GM12878 (cell line): ENCODE measurements at regions not wholly inside any gene's neighbourhood (a gene's known extent, or its start where the extent isn't known, plus 50 kb on each side); places are given as distances from the start of the nearest gene placed in this dataset.

Source experiments
- ATAC-seq: fragments of 200-7000 bp; cut with Tn5 transposase; 3 replicates; pipeline ENCODE4 v1.9.1; 2020; ENCODE audit warnings: mild to moderate bottlenecking, moderate library complexity
- BruUV-seq: library from RNA; stranded (reverse); fragments of 400-500 nt; replicated peaks from 2 replicates; lab custom pipeline; 2021; lab: Mats Ljungman, UMichigan
- CTCF ChIA-PET: fragments of 300-600 bp; sonication (Branson Sonifier 250); formaldehyde crosslinking; extraction: SDS; loops from one replicate; lab custom pipeline; 2021; ENCODE audit warnings: inconsistent platforms; lab: Yijun Ruan, JAX
- POLR2A ChIA-PET: fragments of 350-600 bp; formaldehyde crosslinking; extraction: SDS; loops from one replicate; lab custom pipeline; 2021; ENCODE audit warnings: inconsistent platforms; lab: Charles Lee
- RAD21 ChIA-PET: fragments of 300-600 bp; sonication (Branson Sonifier 250); formaldehyde crosslinking; loops from one replicate; lab custom pipeline; 2023; ENCODE audit warnings: antibody characterized with exemption; ENCODE audit not compliant: unreplicated experiment; lab: Charles Lee
- SMC1A ChIA-PET: fragments of 300-600 bp; sonication (Branson Sonifier 250); formaldehyde crosslinking; loops from one replicate; lab custom pipeline; 2023; ENCODE audit not compliant: unreplicated experiment, uncharacterized antibody; lab: Charles Lee
- DNase-seq: peaks from one replicate; pipeline ENCODE4 v3.0.0-alpha.2; 2011; ENCODE audit warnings: low read depth, low spot score
- FAIRE-seq: peaks from 3 replicates; lab custom pipeline; 2011; peaks lifted over from hg19 to GRCh38; lab: Jason Lieb, UNC
- H2AFZ ChIP-seq: 2 replicates; pipeline ENCODE4 v1.6.0; 2011; ENCODE audit warnings: low read depth, low read length, control low read depth; ENCODE audit not compliant: control insufficient read depth
- H3K27ac ChIP-seq: 2 replicates; pipeline ENCODE4 v1.5.1; 2011; ENCODE audit warnings: control low read depth; ENCODE audit not compliant: control insufficient read depth, insufficient read depth
- H3K27me3 ChIP-seq, 2 experiments: replicated peaks in 1 of 2; 2 replicates each; pipeline versions ENCODE4 v1.6.0 to v1.6.1; 2011; ENCODE audit warnings: low read length in 1 of 2; ENCODE audit not compliant: control insufficient read depth in 2 of 2, insufficient read depth in 2 of 2
- H3K36me3 ChIP-seq, 2 experiments: 2 replicates each; pipeline ENCODE4 v1.5.1; 2011; ENCODE audit warnings: low read length in 1 of 2; ENCODE audit not compliant: control insufficient read depth in 2 of 2, insufficient read depth in 2 of 2
- H3K4me1 ChIP-seq: 2 replicates; pipeline ENCODE4 v1.6.1; 2011; ENCODE audit warnings: mild to moderate bottlenecking, low read length, moderate library complexity, mixed read lengths; ENCODE audit not compliant: control insufficient read depth, insufficient read depth
- H3K4me2 ChIP-seq: 2 replicates; pipeline ENCODE4 v1.6.0; 2011; ENCODE audit warnings: control low read depth; ENCODE audit not compliant: control insufficient read depth, insufficient read depth
- H3K4me3 ChIP-seq: fragments of 200-600 bp; sonication (generic); 2 replicates; pipeline ENCODE4 v1.5.1; 2016
- H3K79me2 ChIP-seq: 2 replicates; pipeline ENCODE4 v1.6.0; 2011; ENCODE audit warnings: low read length; ENCODE audit not compliant: control insufficient read depth, insufficient read depth
- H3K9ac ChIP-seq: 2 replicates; pipeline ENCODE4 v1.8.0; 2011; ENCODE audit warnings: low read length, control low read depth, mixed read lengths; ENCODE audit not compliant: control insufficient read depth, insufficient read depth
- H3K9me3 ChIP-seq: replicated peaks from 3 replicates; pipeline ENCODE4 v1.5.1; 2011; ENCODE audit warnings: mild to moderate bottlenecking, low read length; ENCODE audit not compliant: control insufficient read depth, insufficient read depth
- H4K20me1 ChIP-seq: 2 replicates; pipeline ENCODE4 v1.6.0; 2011; ENCODE audit not compliant: control insufficient read depth, insufficient read depth
- EED ChIP-seq: sonication (generic); IDR thresholded peaks from 2 replicates; pipeline ENCODE4 v1.6.1; 2016; ENCODE audit warnings: antibody characterized with exemption, low read depth
- ETV6 ChIP-seq, 2 experiments: fragments of 450-650 bp in 1 of 2; IDR thresholded peaks in 1 of 2; conservative IDR thresholded peaks in 1 of 2; 2 replicates each; pipeline ENCODE4 v1.6.1; 2014; ENCODE audit warnings: antibody characterized with exemption in 1 of 2, borderline replicate concordance in 1 of 2, low read depth in 1 of 2, mild to moderate bottlenecking in 1 of 2, moderate library complexity in 1 of 2
- KAT2A ChIP-seq: conservative IDR thresholded peaks from 2 replicates; pipeline ENCODE4 v1.6.1; 2011; ENCODE audit warnings: low read depth, low read length; ENCODE audit not compliant: control insufficient read depth
- LARP7 ChIP-seq: fragments of 450-650 bp; IDR thresholded peaks from 2 replicates; pipeline ENCODE4 v1.6.1; 2017; ENCODE audit warnings: mild to moderate bottlenecking
- MEF2A ChIP-seq: IDR thresholded peaks from 2 replicates; pipeline ENCODE4 v1.6.1; 2011; ENCODE audit warnings: low read depth, mild to moderate bottlenecking, low read length, moderate library complexity; ENCODE audit not compliant: insufficient read depth
- MTA2 ChIP-seq: fragments of 450-650 bp; IDR thresholded peaks from 2 replicates; pipeline ENCODE4 v1.6.1; 2016; ENCODE audit warnings: low read depth, mild to moderate bottlenecking, moderate library complexity
- NBN ChIP-seq: fragments of 450-650 bp; IDR thresholded peaks from 2 replicates; pipeline ENCODE4 v1.6.1; 2016
- POLR2A ChIP-seq: IDR thresholded peaks from 2 replicates; pipeline ENCODE4 v1.6.1; 2011; ENCODE audit warnings: low read depth, mild to moderate bottlenecking, low read length
- POLR2AphosphoS5 ChIP-seq: IDR thresholded peaks from 2 replicates; pipeline ENCODE4 v1.6.1; 2011; ENCODE audit warnings: mild to moderate bottlenecking, low read length, inconsistent platforms
- SMAD1 ChIP-seq: fragments of 450-650 bp; IDR thresholded peaks from 2 replicates; pipeline ENCODE4 v1.6.1; 2018; ENCODE audit warnings: mild to moderate bottlenecking, low read depth; ENCODE audit not compliant: partially characterized antibody
- YBX1 ChIP-seq: fragments of 450-650 bp; IDR thresholded peaks from 2 replicates; pipeline ENCODE4 v1.6.1; 2016; ENCODE audit warnings: antibody characterized with exemption
- WGBS: methylation state at CpG from one replicate; pipeline ENCODE4 v1.1.6; 2016; ENCODE audit warnings: low lambda C conversion rate; ENCODE audit not compliant: insufficient replicate concordance, insufficient coverage; ENCODE audit errors: missing lambda C conversion rate; 5-methylcytosine and 5-hydroxymethylcytosine counted together
- in situ Hi-C: fragments of 300-500 bp; cut with MboI; formaldehyde crosslinking; loops from 9 replicates; pipeline ENCODE4 v1.14.3; 2018; ENCODE audit warnings: mixed read lengths
- intact Hi-C: fragments of 100-400 bp; cut with micrococcal nuclease; formaldehyde crosslinking; loops from one replicate; pipeline ENCODE4 v1.14.2; 2022; ENCODE audit not compliant: unreplicated experiment
- TF ChIP-seq, protein P1 (sequence below): fragments of 450-650 bp; IDR thresholded peaks from 2 replicates; pipeline ENCODE4 v1.6.1; 2017; ENCODE audit warnings: low read depth, mild to moderate bottlenecking, moderate library complexity
- TF ChIP-seq, protein P2 (sequence below): IDR thresholded peaks from 2 replicates; pipeline ENCODE4 v1.6.1; 2012; ENCODE audit warnings: improper control_type of control experiment, low read depth, low read length; ENCODE audit not compliant: insufficient replicate concordance
- TF ChIP-seq, protein P3 (sequence below): fragments of 450-650 bp; IDR thresholded peaks from 2 replicates; pipeline ENCODE4 v1.6.1; 2016; ENCODE audit warnings: mild to moderate bottlenecking
- TF ChIP-seq, protein P4 (sequence below): fragments of 150-350 bp; IDR thresholded peaks from 2 replicates; pipeline ENCODE4 v1.6.1; 2016; ENCODE audit warnings: low read depth, low read length

DNA sequence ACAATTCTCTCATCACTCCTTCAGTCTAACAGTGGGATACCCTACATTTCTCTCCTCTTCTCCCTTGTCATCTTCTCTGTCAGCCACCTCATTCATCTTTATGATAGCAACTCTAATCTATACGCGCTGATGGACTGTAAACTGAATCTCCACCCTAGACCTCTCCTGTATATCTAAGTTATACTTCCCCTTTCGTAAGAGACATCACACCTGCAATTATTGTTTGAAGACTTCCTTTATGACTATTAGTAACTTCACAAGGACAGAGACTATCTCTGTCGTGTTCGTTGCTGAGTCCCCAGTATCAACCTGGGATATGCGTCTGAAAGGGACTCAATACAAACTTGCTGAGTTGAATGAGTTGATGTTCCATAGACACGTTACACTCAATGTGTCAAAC is 263.2 kb downstream of the IRS1 start:
- ChIA-PET CTCF (no interaction called here), RAD21 (no interaction called here), SMC1A (no interaction called here), POLR2A (interaction anchor here (0.6 kb wide), 1 partner anchor 262 kb away, joined by 4 read pairs; no protein-coding TSS in a partner anchor)
- Histone ChIP-seq H3K9ac (no peak overlapping the region), H4K20me1 (no peaks in the 10 kb centered on the region), H3K4me3 (no peak overlapping the region), H2AFZ (no peak overlapping the region), H3K9me3 (no peaks in the 10 kb centered on the region), H3K79me2 (no peaks in the 10 kb centered on the region), H3K36me3 (no peaks in the 10 kb centered on the region), H3K27me3 (no peaks in the 10 kb centered on the region), H3K4me2 (no peak overlapping the region), H3K4me1 (no peaks in the 10 kb centered on the region), H3K27ac (no peak overlapping the region)
- BruUV-seq: no TSS peak
- intact Hi-C loops: no loop called here
- in situ Hi-C loops: no loop called here
- WGBS: 46% methylated on average over 7 of the region's 7 CpGs
- DNase-seq (no peak), ATAC-seq (no peak), FAIRE-seq (no peak)
- TF ChIP-seq POLR2A: no peak
- no peak for TF ChIP-seq SMAD1
- TF ChIP-seq NBN: no peak
- no peak for TF ChIP-seq MEF2A
- no peak for TF ChIP-seq LARP7
- TF ChIP-seq, protein P1, sequence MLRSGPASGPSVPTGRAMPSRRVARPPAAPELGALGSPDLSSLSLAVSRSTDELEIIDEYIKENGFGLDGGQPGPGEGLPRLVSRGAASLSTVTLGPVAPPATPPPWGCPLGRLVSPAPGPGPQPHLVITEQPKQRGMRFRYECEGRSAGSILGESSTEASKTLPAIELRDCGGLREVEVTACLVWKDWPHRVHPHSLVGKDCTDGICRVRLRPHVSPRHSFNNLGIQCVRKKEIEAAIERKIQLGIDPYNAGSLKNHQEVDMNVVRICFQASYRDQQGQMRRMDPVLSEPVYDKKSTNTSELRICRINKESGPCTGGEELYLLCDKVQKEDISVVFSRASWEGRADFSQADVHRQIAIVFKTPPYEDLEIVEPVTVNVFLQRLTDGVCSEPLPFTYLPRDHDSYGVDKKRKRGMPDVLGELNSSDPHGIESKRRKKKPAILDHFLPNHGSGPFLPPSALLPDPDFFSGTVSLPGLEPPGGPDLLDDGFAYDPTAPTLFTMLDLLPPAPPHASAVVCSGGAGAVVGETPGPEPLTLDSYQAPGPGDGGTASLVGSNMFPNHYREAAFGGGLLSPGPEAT: no peak
- TF ChIP-seq, protein P2, sequence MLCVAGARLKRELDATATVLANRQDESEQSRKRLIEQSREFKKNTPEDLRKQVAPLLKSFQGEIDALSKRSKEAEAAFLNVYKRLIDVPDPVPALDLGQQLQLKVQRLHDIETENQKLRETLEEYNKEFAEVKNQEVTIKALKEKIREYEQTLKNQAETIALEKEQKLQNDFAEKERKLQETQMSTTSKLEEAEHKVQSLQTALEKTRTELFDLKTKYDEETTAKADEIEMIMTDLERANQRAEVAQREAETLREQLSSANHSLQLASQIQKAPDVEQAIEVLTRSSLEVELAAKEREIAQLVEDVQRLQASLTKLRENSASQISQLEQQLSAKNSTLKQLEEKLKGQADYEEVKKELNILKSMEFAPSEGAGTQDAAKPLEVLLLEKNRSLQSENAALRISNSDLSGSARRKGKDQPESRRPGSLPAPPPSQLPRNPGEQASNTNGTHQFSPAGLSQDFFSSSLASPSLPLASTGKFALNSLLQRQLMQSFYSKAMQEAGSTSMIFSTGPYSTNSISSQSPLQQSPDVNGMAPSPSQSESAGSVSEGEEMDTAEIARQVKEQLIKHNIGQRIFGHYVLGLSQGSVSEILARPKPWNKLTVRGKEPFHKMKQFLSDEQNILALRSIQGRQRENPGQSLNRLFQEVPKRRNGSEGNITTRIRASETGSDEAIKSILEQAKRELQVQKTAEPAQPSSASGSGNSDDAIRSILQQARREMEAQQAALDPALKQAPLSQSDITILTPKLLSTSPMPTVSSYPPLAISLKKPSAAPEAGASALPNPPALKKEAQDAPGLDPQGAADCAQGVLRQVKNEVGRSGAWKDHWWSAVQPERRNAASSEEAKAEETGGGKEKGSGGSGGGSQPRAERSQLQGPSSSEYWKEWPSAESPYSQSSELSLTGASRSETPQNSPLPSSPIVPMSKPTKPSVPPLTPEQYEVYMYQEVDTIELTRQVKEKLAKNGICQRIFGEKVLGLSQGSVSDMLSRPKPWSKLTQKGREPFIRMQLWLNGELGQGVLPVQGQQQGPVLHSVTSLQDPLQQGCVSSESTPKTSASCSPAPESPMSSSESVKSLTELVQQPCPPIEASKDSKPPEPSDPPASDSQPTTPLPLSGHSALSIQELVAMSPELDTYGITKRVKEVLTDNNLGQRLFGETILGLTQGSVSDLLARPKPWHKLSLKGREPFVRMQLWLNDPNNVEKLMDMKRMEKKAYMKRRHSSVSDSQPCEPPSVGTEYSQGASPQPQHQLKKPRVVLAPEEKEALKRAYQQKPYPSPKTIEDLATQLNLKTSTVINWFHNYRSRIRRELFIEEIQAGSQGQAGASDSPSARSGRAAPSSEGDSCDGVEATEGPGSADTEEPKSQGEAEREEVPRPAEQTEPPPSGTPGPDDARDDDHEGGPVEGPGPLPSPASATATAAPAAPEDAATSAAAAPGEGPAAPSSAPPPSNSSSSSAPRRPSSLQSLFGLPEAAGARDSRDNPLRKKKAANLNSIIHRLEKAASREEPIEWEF: no peak
- no peak for TF ChIP-seq YBX1
- no peak for TF ChIP-seq KAT2A
- TF ChIP-seq, protein P3, sequence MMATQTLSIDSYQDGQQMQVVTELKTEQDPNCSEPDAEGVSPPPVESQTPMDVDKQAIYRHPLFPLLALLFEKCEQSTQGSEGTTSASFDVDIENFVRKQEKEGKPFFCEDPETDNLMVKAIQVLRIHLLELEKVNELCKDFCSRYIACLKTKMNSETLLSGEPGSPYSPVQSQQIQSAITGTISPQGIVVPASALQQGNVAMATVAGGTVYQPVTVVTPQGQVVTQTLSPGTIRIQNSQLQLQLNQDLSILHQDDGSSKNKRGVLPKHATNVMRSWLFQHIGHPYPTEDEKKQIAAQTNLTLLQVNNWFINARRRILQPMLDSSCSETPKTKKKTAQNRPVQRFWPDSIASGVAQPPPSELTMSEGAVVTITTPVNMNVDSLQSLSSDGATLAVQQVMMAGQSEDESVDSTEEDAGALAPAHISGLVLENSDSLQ: no peak
- TF ChIP-seq, protein P4, sequence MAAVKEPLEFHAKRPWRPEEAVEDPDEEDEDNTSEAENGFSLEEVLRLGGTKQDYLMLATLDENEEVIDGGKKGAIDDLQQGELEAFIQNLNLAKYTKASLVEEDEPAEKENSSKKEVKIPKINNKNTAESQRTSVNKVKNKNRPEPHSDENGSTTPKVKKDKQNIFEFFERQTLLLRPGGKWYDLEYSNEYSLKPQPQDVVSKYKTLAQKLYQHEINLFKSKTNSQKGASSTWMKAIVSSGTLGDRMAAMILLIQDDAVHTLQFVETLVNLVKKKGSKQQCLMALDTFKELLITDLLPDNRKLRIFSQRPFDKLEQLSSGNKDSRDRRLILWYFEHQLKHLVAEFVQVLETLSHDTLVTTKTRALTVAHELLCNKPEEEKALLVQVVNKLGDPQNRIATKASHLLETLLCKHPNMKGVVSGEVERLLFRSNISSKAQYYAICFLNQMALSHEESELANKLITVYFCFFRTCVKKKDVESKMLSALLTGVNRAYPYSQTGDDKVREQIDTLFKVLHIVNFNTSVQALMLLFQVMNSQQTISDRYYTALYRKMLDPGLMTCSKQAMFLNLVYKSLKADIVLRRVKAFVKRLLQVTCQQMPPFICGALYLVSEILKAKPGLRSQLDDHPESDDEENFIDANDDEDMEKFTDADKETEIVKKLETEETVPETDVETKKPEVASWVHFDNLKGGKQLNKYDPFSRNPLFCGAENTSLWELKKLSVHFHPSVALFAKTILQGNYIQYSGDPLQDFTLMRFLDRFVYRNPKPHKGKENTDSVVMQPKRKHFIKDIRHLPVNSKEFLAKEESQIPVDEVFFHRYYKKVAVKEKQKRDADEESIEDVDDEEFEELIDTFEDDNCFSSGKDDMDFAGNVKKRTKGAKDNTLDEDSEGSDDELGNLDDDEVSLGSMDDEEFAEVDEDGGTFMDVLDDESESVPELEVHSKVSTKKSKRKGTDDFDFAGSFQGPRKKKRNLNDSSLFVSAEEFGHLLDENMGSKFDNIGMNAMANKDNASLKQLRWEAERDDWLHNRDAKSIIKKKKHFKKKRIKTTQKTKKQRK: no peak
- TF ChIP-seq EED: no peak
- no peak for TF ChIP-seq POLR2AphosphoS5
- TF ChIP-seq MTA2: no peak
- no peak for TF ChIP-seq ETV6 (conservative IDR thresholded peaks at IDR 0.05 in 1 of 2, IDR thresholded peaks at IDR 0.05 in 1 of 2; ENCODE audit: borderline replicate concordance in 1 of 2, low read depth in 1 of 2)
